Smooth muscle cell (in vitro differentiated cells): ENCODE measurements at regions not wholly inside any gene's neighbourhood (a gene's known extent, or its start where the extent isn't known, plus 50 kb on each side); places are given as distances from the start of the nearest gene placed in this dataset.

ENCODE experiments used
- DNase-seq: peaks from one replicate; lab custom pipeline; 2025; ENCODE audit not compliant: unreplicated experiment; lab: John Stamatoyannopoulos, UW
- H2AFZ ChIP-seq: fragments of 200-600 bp; sonication (generic); 2 replicates; pipeline ENCODE4 v1.6.0; 2016; ENCODE audit warnings: antibody characterized with exemption, low read depth, mild to moderate bottlenecking
- H3F3A ChIP-seq: fragments of 200-600 bp; sonication (generic); 2 replicates; pipeline ENCODE4 v1.6.0; 2017; ENCODE audit warnings: antibody characterized with exemption, low read depth
- H3K27ac ChIP-seq: fragments of 200-600 bp; sonication (generic); 2 replicates; pipeline ENCODE4 v1.5.1; 2016; ENCODE audit warnings: low read depth, mild to moderate bottlenecking
- H3K27me3 ChIP-seq: fragments of 200-600 bp; sonication (generic); 2 replicates; pipeline ENCODE4 v1.6.1; 2016; ENCODE audit warnings: low read depth, mild to moderate bottlenecking
- H3K36me3 ChIP-seq: fragments of 200-600 bp; sonication (generic); 2 replicates; pipeline ENCODE4 v1.5.1; 2016; ENCODE audit warnings: low read depth
- H3K4me1 ChIP-seq: fragments of 200-600 bp; sonication (generic); 2 replicates; pipeline ENCODE4 v1.5.1; 2016; ENCODE audit warnings: low read depth
- H3K4me2 ChIP-seq: fragments of 200-600 bp; sonication (generic); 2 replicates; pipeline ENCODE4 v1.6.0; 2016; ENCODE audit warnings: mild to moderate bottlenecking
- H3K4me3 ChIP-seq: fragments of 200-600 bp; sonication (generic); 2 replicates; pipeline ENCODE4 v1.5.1; 2016; ENCODE audit warnings: mild to moderate bottlenecking
- H3K79me2 ChIP-seq: fragments of 200-600 bp; sonication (generic); 2 replicates; pipeline ENCODE4 v1.6.0; 2016; ENCODE audit warnings: low read depth, mild to moderate bottlenecking
- H3K9ac ChIP-seq: fragments of 200-600 bp; sonication (generic); 2 replicates; pipeline ENCODE4 v1.6.0; 2016; ENCODE audit warnings: low read depth
- H3K9me3 ChIP-seq: fragments of 200-600 bp; sonication (generic); replicated peaks from 2 replicates; pipeline ENCODE4 v1.5.1; 2016; ENCODE audit warnings: low read depth
- H4K20me1 ChIP-seq: fragments of 200-600 bp; sonication (generic); 2 replicates; pipeline ENCODE4 v1.6.0; 2016; ENCODE audit warnings: low read depth
- CTCF ChIP-seq: fragments of 200-600 bp; sonication (generic); IDR thresholded peaks from 2 replicates; pipeline ENCODE4 v1.5.1; 2017; ENCODE audit warnings: borderline replicate concordance, mild to moderate bottlenecking, antibody characterized with exemption; ENCODE audit not compliant: insufficient read depth, poor library complexity, severe bottlenecking
- WGBS: methylation state at CpG from one replicate; pipeline ENCODE4 v1.1.7; 2016; ENCODE audit warnings: low lambda C conversion rate; 5-methylcytosine and 5-hydroxymethylcytosine counted together

- H3K4me2 ChIP-seq: no peak overlapping the region
- H4K20me1 ChIP-seq: no peaks in the 10 kb centered on the region
- H3K79me2 ChIP-seq: no peaks in the 10 kb centered on the region
- no peak for DNase-seq
- TF ChIP-seq CTCF: no peak
- no peaks in the 10 kb centered on the region for H3K27me3 ChIP-seq
- no peaks in the 10 kb centered on the region for H3K4me1 ChIP-seq
- H3K27ac ChIP-seq: no peak overlapping the region
- H2AFZ ChIP-seq: no peak overlapping the region
- H3F3A ChIP-seq: no peaks in the 10 kb centered on the region
- H3K9ac ChIP-seq: no peak overlapping the region
- no peaks in the 10 kb centered on the region for H3K36me3 ChIP-seq
- 35% methylated on average over 1 of the region's 1 CpG for WGBS
- H3K9me3 ChIP-seq: no peaks in the 10 kb centered on the region
- no peak overlapping the region for H3K4me3 ChIP-seq
Observed at GRCh38 chr15:87631093-87631492, 625.4 kb downstream of the NTRK3 start.

GRCh38 chr15:87628311-87628710 is 628.2 kb downstream of the NTRK3 start:
- TF ChIP-seq CTCF: no peak
- Histone ChIP-seq H3K27ac (no peak overlapping the region), H3K9me3 (no peaks in the 10 kb centered on the region), H2AFZ (no peak overlapping the region), H3K4me2 (no peak overlapping the region), H3K4me1 (no peaks in the 10 kb centered on the region), H3K79me2 (no peaks in the 10 kb centered on the region), H3K27me3 (no peaks in the 10 kb centered on the region), H4K20me1 (no peaks in the 10 kb centered on the region), H3K36me3 (no peaks in the 10 kb centered on the region), H3K4me3 (no peak overlapping the region), H3K9ac (no peak overlapping the region), H3F3A (no peaks in the 10 kb centered on the region)
- 56% methylated on average over 3 of the region's 3 CpGs for WGBS
- no peak for DNase-seq

- DNase-seq: no peak
- H3K79me2 ChIP-seq: no peaks in the 10 kb centered on the region
- TF ChIP-seq CTCF: no peak
- no peak overlapping the region for H2AFZ ChIP-seq
- no peaks in the 10 kb centered on the region for H3F3A ChIP-seq
- no peak overlapping the region for H3K9ac ChIP-seq
- 89% methylated on average over 4 of the region's 4 CpGs for whole genome bisulfite sequencing
- H4K20me1 ChIP-seq: no peaks in the 10 kb centered on the region
- H3K4me1 ChIP-seq: no peaks in the 10 kb centered on the region
- H3K27me3 ChIP-seq: no peaks in the 10 kb centered on the region
- H3K27ac ChIP-seq: no peak overlapping the region
- H3K4me3 ChIP-seq: no peak overlapping the region
- no peaks in the 10 kb centered on the region for H3K9me3 ChIP-seq
- H3K36me3 ChIP-seq: no peaks in the 10 kb centered on the region
- H3K4me2 ChIP-seq: no peak overlapping the region
Observed at GRCh38 chr15:87626860-87627259, 629.7 kb downstream of the NTRK3 start.

GRCh38 chr15:87623832-87624231 is 632.7 kb downstream of the NTRK3 start:
- Histone ChIP-seq H3F3A (peaks cover 3% of the 10 kb centered on the region), H3K4me2 (no peak overlapping the region), H3K36me3 (no peaks in the 10 kb centered on the region), H4K20me1 (no peaks in the 10 kb centered on the region), H3K27ac (no peak overlapping the region), H3K9ac (no peak overlapping the region), H3K79me2 (no peaks in the 10 kb centered on the region), H3K9me3 (no peaks in the 10 kb centered on the region), H2AFZ (no peak overlapping the region), H3K4me1 (no peaks in the 10 kb centered on the region), H3K27me3 (no peaks in the 10 kb centered on the region), H3K4me3 (no peak overlapping the region)
- no peak for TF ChIP-seq CTCF
- WGBS: 60% methylated on average over 6 of the region's 6 CpGs
- no peak for DNase-seq
